ENCODE measurements at regions not wholly inside any gene's neighbourhood (a gene's known extent, or its start where the extent isn't known, plus 50 kb on each side); places are given as distances from the start of the nearest gene placed in this dataset.

GRCh38 chr2:12335995-12336394 lies 380.7 kb upstream of the TRIB2 start:
- no peak for DNase-seq (ENCODE audit: low spot score)
- TF ChIP-seq CTCF (IDR thresholded peaks at IDR 0.05; ENCODE audit: borderline replicate concordance, control extremely low read depth, extremely low read depth, insufficient read depth, missing control alignments), result no peak
- in situ Hi-C loops (cut with MboI; ENCODE audit: low sequenced_read_pairs, unreplicated experiment), result no loop called here

GRCh38 chr2:12338946-12339697 lies 377.6 kb upstream of the TRIB2 start:
- in situ Hi-C loops (cut with MboI; ENCODE audit: low sequenced_read_pairs, unreplicated experiment), result no loop called here
- DNase-seq (ENCODE audit: low spot score), result no peak
- TF ChIP-seq CTCF (IDR thresholded peaks at IDR 0.05; ENCODE audit: borderline replicate concordance, control extremely low read depth, extremely low read depth, insufficient read depth, missing control alignments), result no peak

GRCh38 chr2:12340164-12340563 lies 376.6 kb upstream of the TRIB2 start:
- in situ Hi-C loops (cut with MboI; ENCODE audit: low sequenced_read_pairs, unreplicated experiment), result no loop called here
- TF ChIP-seq CTCF (IDR thresholded peaks at IDR 0.05; ENCODE audit: borderline replicate concordance, control extremely low read depth, extremely low read depth, insufficient read depth, missing control alignments), result no peak
- DNase-seq (ENCODE audit: low spot score), result no peak

- in situ Hi-C loops (cut with MboI; ENCODE audit: low sequenced_read_pairs, unreplicated experiment), result no loop called here
- TF ChIP-seq CTCF (IDR thresholded peaks at IDR 0.05; ENCODE audit: borderline replicate concordance, control extremely low read depth, extremely low read depth, insufficient read depth, missing control alignments), result no peak
- no peak for DNase-seq (ENCODE audit: low spot score)
These were observed 375.5 kb upstream of the TRIB2 start for GRCh38 chr2:12341215-12341614.

- DNase-seq (ENCODE audit: low spot score), result no peak
- in situ Hi-C loops (cut with MboI; ENCODE audit: low sequenced_read_pairs, unreplicated experiment), result no loop called here
- no peak for TF ChIP-seq CTCF (IDR thresholded peaks at IDR 0.05; ENCODE audit: borderline replicate concordance, control extremely low read depth, extremely low read depth, insufficient read depth, missing control alignments)
These were observed 374.8 kb upstream of the TRIB2 start for GRCh38 chr2:12341920-12342319.

GRCh38 chr2:12343141-12343540 lies 373.6 kb upstream of the TRIB2 start:
- DNase-seq (ENCODE audit: low spot score), result no peak
- in situ Hi-C loops (cut with MboI; ENCODE audit: low sequenced_read_pairs, unreplicated experiment), result no loop called here
- no peak for TF ChIP-seq CTCF (IDR thresholded peaks at IDR 0.05; ENCODE audit: borderline replicate concordance, control extremely low read depth, extremely low read depth, insufficient read depth, missing control alignments)

All from GM13976 (cell line).